ENCODE measurements at regions not wholly inside any gene's neighbourhood (a gene's known extent, or its start where the extent isn't known, plus 50 kb on each side); places are given as distances from the start of the nearest gene placed in this dataset.
"Not testable (repeated sequence)": the region's sequence is repeated elsewhere in the genome, so short reads cannot be mapped to it uniquely, and the experiment has no call there.

DNA sequence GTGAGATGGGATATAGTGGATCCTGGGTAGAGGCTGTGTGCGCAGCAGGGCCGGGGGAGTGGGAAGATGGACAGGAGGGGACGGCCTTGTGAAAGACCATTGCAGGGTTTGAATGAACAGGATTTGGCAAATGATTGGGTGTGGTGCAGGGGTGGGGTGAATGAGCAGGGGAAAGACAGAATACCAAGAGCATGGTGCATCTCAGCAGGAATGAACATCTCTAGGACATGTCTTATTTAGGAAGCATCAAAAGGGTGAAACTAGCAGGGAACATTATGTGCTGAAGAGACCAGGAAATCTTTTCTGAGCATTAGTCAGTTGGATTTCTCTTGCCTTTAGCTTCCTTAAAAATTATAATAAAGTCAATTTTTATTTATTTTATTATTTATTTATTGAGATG is 60.6 kb upstream of the SLC2A1 start:
- Histone ChIP-seq H3K9me3 (no peaks in the 10 kb centered on the region), H3K36me3 (no peaks in the 10 kb centered on the region), H3K4me1 (no peaks in the 10 kb centered on the region), H3K4me3 (no peak overlapping the region), H3K27me3 (no peaks in the 10 kb centered on the region), H3K27ac (no peak overlapping the region)
- no peak for DNase-seq
- TF ChIP-seq, protein P1, sequence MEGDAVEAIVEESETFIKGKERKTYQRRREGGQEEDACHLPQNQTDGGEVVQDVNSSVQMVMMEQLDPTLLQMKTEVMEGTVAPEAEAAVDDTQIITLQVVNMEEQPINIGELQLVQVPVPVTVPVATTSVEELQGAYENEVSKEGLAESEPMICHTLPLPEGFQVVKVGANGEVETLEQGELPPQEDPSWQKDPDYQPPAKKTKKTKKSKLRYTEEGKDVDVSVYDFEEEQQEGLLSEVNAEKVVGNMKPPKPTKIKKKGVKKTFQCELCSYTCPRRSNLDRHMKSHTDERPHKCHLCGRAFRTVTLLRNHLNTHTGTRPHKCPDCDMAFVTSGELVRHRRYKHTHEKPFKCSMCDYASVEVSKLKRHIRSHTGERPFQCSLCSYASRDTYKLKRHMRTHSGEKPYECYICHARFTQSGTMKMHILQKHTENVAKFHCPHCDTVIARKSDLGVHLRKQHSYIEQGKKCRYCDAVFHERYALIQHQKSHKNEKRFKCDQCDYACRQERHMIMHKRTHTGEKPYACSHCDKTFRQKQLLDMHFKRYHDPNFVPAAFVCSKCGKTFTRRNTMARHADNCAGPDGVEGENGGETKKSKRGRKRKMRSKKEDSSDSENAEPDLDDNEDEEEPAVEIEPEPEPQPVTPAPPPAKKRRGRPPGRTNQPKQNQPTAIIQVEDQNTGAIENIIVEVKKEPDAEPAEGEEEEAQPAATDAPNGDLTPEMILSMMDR (IDR thresholded peaks at IDR 0.05), result no peak
- no peak for TF ChIP-seq POLR2AphosphoS5 (IDR thresholded peaks at IDR 0.05)
- TF ChIP-seq POLR2A (IDR thresholded peaks at IDR 0.05), result no peak
- TF ChIP-seq EP300 (IDR thresholded peaks at IDR 0.05), result no peak
- WGBS, 2 donors, result 98% methylated on average over 3 of the region's 3 CpGs
- intact Hi-C loops (cut with DNase I), result no loop called here

DNA sequence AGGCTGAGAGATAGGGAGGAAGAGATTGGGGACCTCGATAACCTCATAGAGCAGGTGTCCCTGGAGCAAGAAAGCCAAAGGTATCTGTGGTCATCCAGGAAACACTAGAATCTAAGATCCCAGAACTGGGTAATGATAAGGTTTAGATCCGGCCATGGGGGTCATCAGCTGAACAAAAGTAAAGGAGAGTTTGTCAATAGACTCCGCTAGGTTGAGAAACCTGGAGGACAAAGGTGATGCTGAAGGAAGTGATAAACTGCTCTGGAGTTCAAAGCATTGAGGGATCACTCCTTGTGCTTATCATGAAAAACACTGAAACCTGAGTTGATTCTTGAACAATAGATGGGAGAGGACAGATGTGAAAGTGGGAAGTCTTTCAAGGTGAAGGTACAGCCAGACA is 59.5 kb upstream of the SLC2A1 start:
- H3K27ac ChIP-seq, result no peak overlapping the region
- no peaks in the 10 kb centered on the region for H3K36me3 ChIP-seq
- WGBS, 2 donors, result 85 to 90% methylated on average over 3 of the region's 3 CpGs
- TF ChIP-seq EP300 (IDR thresholded peaks at IDR 0.05), result no peak
- no peak for TF ChIP-seq POLR2A (IDR thresholded peaks at IDR 0.05)
- no peak for DNase-seq
- no peak overlapping the region for H3K4me3 ChIP-seq
- no peaks in the 10 kb centered on the region for H3K9me3 ChIP-seq
- intact Hi-C loops (cut with DNase I), result no loop called here
- no peaks in the 10 kb centered on the region for H3K27me3 ChIP-seq
- no peaks in the 10 kb centered on the region for H3K4me1 ChIP-seq

DNA sequence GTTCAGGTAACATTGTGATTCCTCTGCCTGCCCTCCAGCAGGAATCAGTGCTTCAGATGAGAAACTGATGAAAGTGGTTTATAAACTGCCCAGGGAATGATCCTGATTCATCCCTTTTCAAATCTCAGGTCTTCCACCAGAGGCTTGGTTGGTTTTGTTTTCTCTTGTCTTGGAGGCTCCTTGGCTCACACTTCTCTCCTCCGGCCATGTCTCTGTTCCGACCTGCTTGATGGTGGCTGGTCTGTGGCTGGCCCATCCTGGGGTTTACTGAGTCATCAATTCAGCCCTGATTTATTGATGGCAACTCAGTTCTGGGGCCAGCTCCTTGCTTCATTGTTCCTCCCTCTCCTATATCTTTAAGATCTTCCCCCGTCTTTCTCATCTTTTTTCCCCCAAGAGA is 56.6 kb upstream of the SLC2A1 start:
- intact Hi-C loops (cut with DNase I), result no loop called here
- no peaks in the 10 kb centered on the region for H3K27me3 ChIP-seq
- no peak overlapping the region for H3K27ac ChIP-seq
- no peaks in the 10 kb centered on the region for H3K36me3 ChIP-seq
- H3K4me3 ChIP-seq, result no peak overlapping the region
- no peaks in the 10 kb centered on the region for H3K9me3 ChIP-seq
- no peak for DNase-seq
- H3K4me1 ChIP-seq, result no peaks in the 10 kb centered on the region
- 91 to 97% methylated on average over 3 of the region's 3 CpGs for WGBS, 2 donors
- no peak for TF ChIP-seq EP300 (IDR thresholded peaks at IDR 0.05)
- no peak for TF ChIP-seq POLR2A (IDR thresholded peaks at IDR 0.05)
- TF ChIP-seq, protein P1 (IDR thresholded peaks at IDR 0.05), result no peak
- no peak for TF ChIP-seq POLR2AphosphoS5 (IDR thresholded peaks at IDR 0.05)

DNA sequence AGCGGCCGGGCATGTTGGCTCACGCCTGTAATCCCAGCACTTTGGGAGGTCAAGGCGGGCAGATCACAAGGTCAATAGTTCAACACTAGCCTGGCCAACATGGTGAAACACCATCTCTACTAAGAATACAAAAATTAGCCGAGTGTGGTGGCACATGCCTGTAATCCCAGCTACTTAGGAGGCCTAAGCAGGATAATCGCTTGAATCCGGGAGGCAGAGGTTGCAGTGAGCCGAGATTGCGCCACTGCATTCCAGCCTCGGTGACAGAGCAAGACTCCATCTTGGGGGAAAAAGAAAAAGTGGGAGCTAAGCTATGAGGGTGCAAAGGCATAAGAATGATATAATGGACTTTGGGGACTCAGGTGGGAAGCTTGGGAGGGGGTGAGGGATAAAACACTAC is 55.9 kb upstream of the SLC2A1 start:
- H3K4me3 ChIP-seq; H3K36me3 ChIP-seq; H3K4me1 ChIP-seq; DNase-seq; H3K27ac ChIP-seq; intact Hi-C loops (cut with DNase I); H3K27me3 ChIP-seq; H3K9me3 ChIP-seq: not testable (repeated sequence)
- 94% methylated on average over 10 of the region's 10 CpGs for WGBS, 2 donors

- 51 to 68% methylated on average over 3 of the region's 3 CpGs for WGBS, 2 donors
- TF ChIP-seq, protein P1 (IDR thresholded peaks at IDR 0.05), result no peak
- no peak for TF ChIP-seq EP300 (IDR thresholded peaks at IDR 0.05)
- TF ChIP-seq POLR2AphosphoS5 (IDR thresholded peaks at IDR 0.05), result no peak
- no peak for TF ChIP-seq POLR2A (IDR thresholded peaks at IDR 0.05)
- Histone ChIP-seq H3K4me3 (no peak overlapping the region), H3K4me1 (no peaks in the 10 kb centered on the region), H3K27ac (no peak overlapping the region), H3K27me3 (peaks cover 0 to 27% (median 15%) of the 10 kb centered on the region in 3 donors), H3K36me3 (no peaks in the 10 kb centered on the region), H3K9me3 (no peaks in the 10 kb centered on the region)
- no peak for DNase-seq
- intact Hi-C loops (cut with DNase I), result no loop called here
These were observed 52.4 kb upstream of the SLC2A1 start for GRCh38 chr1:43011020-43011419.

DNA sequence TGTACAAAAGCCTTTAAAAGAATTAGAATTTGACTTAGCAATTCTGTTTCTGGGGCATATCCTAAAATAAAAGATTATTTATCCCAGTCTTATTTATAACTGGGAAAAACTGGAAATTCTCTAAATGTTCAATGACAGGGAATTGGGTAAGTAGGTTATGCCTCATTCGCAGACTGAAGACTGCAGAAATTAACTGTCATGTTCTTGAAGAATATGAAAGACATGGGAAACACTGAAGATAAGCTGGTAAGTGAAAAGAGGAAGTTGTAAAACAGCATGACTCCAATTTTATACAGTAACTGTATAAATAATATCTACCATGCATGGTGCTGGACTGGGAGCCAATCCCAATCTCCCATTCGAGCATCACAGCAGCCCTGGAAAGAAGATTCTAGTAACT is 50.6 kb upstream of the SLC2A1 start:
- intact Hi-C loops (cut with DNase I), result no loop called here
- Histone ChIP-seq H3K4me1 (no peaks in the 10 kb centered on the region), H3K9me3 (no peaks in the 10 kb centered on the region), H3K4me3 (no peak overlapping the region), H3K36me3 (no peaks in the 10 kb centered on the region), H3K27ac (no peak overlapping the region), H3K27me3 (peaks cover 0 to 30% (median 15%) of the 10 kb centered on the region in 3 donors)
- no peak for DNase-seq
- TF ChIP-seq EP300 (IDR thresholded peaks at IDR 0.05) (no peak), POLR2A (IDR thresholded peaks at IDR 0.05) (no peak), POLR2AphosphoS5 (IDR thresholded peaks at IDR 0.05) (no peak)
- TF ChIP-seq, protein P1 (IDR thresholded peaks at IDR 0.05), result no peak
- 28 to 39% methylated on average over 2 of the region's 2 CpGs for WGBS, 2 donors
